ENCODE measurements at regions not wholly inside any gene's neighbourhood (a gene's known extent, or its start where the extent isn't known, plus 50 kb on each side); places are given as distances from the start of the nearest gene placed in this dataset.
"Not testable (repeated sequence)": the region's sequence is repeated elsewhere in the genome, so short reads cannot be mapped to it uniquely, and the experiment has no call there.

- whole genome bisulfite sequencing, 2 donors, result 54 to 87% methylated on average over 5 of the region's 5 CpGs
- H3K4me3 ChIP-seq, result no peak overlapping the region
- no peaks in the 10 kb centered on the region for H3K27me3 ChIP-seq (ENCODE audit: control insufficient read depth in 3 of 3, insufficient read depth in 3 of 3, low read length in 2 of 3)
- DNase-seq, result no peak
- no peaks in the 10 kb centered on the region for H3K36me3 ChIP-seq (ENCODE audit: control insufficient read depth in 4 of 4, insufficient read depth in 4 of 4, low read length in 4 of 4)
- no peaks in the 10 kb centered on the region for H3K9me3 ChIP-seq (ENCODE audit: control insufficient read depth in 4 of 4, insufficient read depth in 3 of 4, low read length in 3 of 4)
- H3K9ac ChIP-seq (ENCODE audit: insufficient read depth in 1 of 2, low read length in 2 of 2), result no peak overlapping the region
- H3K27ac ChIP-seq (ENCODE audit: low read depth in 1 of 2, low read length in 1 of 2), result peak overlapping the region in 1 of 2 donors; percentile 55
- peaks cover 0 to 5% (median 0%) of the 10 kb centered on the region in 5 donors for H3K4me1 ChIP-seq (ENCODE audit: control insufficient read depth in 5 of 5, insufficient read depth in 5 of 5, low read length in 5 of 5)
- TF ChIP-seq CTCF (IDR thresholded peaks at IDR 0.05; ENCODE audit: control extremely low read depth, extremely low read depth), result no peak
- no peak for ATAC-seq (ENCODE audit: insufficient read depth, low FRiP score)
These were observed 102.3 kb upstream of the ZNF648 start for GRCh38 chr1:182163821-182164223.

GRCh38 chr1:182159443-182159842 lies 97.9 kb upstream of the ZNF648 start:
- no peak for DNase-seq

GRCh38 chr1:182157187-182157586 lies 95.7 kb upstream of the ZNF648 start:
- no peaks in the 10 kb centered on the region for H3K27me3 ChIP-seq (ENCODE audit: control insufficient read depth in 3 of 3, insufficient read depth in 3 of 3, low read length in 2 of 3)
- no peaks in the 10 kb centered on the region for H3K9me3 ChIP-seq (ENCODE audit: control insufficient read depth in 4 of 4, insufficient read depth in 3 of 4, low read length in 3 of 4)
- no peaks in the 10 kb centered on the region for H3K36me3 ChIP-seq (ENCODE audit: control insufficient read depth in 4 of 4, insufficient read depth in 4 of 4, low read length in 4 of 4)
- H3K4me3 ChIP-seq, result no peak overlapping the region
- no peaks in the 10 kb centered on the region for H3K4me1 ChIP-seq (ENCODE audit: control insufficient read depth in 5 of 5, insufficient read depth in 5 of 5, low read length in 5 of 5)
- no peak overlapping the region for H3K27ac ChIP-seq (ENCODE audit: low read depth in 1 of 2, low read length in 1 of 2)
- H3K9ac ChIP-seq (ENCODE audit: insufficient read depth in 1 of 2, low read length in 2 of 2), result no peak overlapping the region
- DNase-seq (no peak), ATAC-seq (ENCODE audit: insufficient read depth, low FRiP score) (no peak)
- 75 to 87% methylated on average over 2 of the region's 2 CpGs for WGBS, 2 donors
- TF ChIP-seq CTCF (IDR thresholded peaks at IDR 0.05; ENCODE audit: control extremely low read depth, extremely low read depth), result no peak

More at GRCh38 chr1:182159443-182159842, 97.9 kb upstream of the ZNF648 start:
- no peaks in the 10 kb centered on the region for H3K36me3 ChIP-seq (ENCODE audit: control insufficient read depth in 4 of 4, insufficient read depth in 4 of 4, low read length in 4 of 4)
- peaks cover 0 to 5% (median 0%) of the 10 kb centered on the region in 5 donors for H3K4me1 ChIP-seq (ENCODE audit: control insufficient read depth in 5 of 5, insufficient read depth in 5 of 5, low read length in 5 of 5)
- no peak overlapping the region for H3K27ac ChIP-seq (ENCODE audit: low read depth in 1 of 2, low read length in 1 of 2)
- no peaks in the 10 kb centered on the region for H3K9me3 ChIP-seq (ENCODE audit: control insufficient read depth in 4 of 4, insufficient read depth in 3 of 4, low read length in 3 of 4)
- no peak for TF ChIP-seq CTCF (IDR thresholded peaks at IDR 0.05; ENCODE audit: control extremely low read depth, extremely low read depth)
- H3K9ac ChIP-seq (ENCODE audit: insufficient read depth in 1 of 2, low read length in 2 of 2), result no peak overlapping the region
- no peak for ATAC-seq (ENCODE audit: insufficient read depth, low FRiP score)
- H3K4me3 ChIP-seq, result no peak overlapping the region
- H3K27me3 ChIP-seq (ENCODE audit: control insufficient read depth in 3 of 3, insufficient read depth in 3 of 3, low read length in 2 of 3), result no peaks in the 10 kb centered on the region

- not testable (repeated sequence) for H3K36me3 ChIP-seq (ENCODE audit: control insufficient read depth in 4 of 4, insufficient read depth in 4 of 4, low read length in 4 of 4); H3K4me1 ChIP-seq (ENCODE audit: control insufficient read depth in 5 of 5, insufficient read depth in 5 of 5, low read length in 5 of 5); H3K27ac ChIP-seq (ENCODE audit: low read depth in 1 of 2, low read length in 1 of 2); H3K4me3 ChIP-seq; DNase-seq; H3K9ac ChIP-seq (ENCODE audit: insufficient read depth in 1 of 2, low read length in 2 of 2); H3K9me3 ChIP-seq (ENCODE audit: control insufficient read depth in 4 of 4, insufficient read depth in 3 of 4, low read length in 3 of 4); ATAC-seq (ENCODE audit: insufficient read depth, low FRiP score); H3K27me3 ChIP-seq (ENCODE audit: control insufficient read depth in 3 of 3, insufficient read depth in 3 of 3, low read length in 2 of 3)
- 100% methylated on average over 1 of the region's 1 CpG for WGBS, 2 donors
These were observed 92.9 kb upstream of the ZNF648 start for GRCh38 chr1:182154425-182154824.

All from lung (tissue), 11 donors.